NCI-H146 treated with DMSO at 0.1 percent for 48 hours (cell line): ENCODE measurements at regions not wholly inside any gene's neighbourhood (a gene's known extent, or its start where the extent isn't known, plus 50 kb on each side); places are given as distances from the start of the nearest gene placed in this dataset.
"Not testable (repeated sequence)": the region's sequence is repeated elsewhere in the genome, so short reads cannot be mapped to it uniquely, and the experiment has no call there.

Experiments used
- DNase-seq: peaks from one replicate; lab custom pipeline; 2025; ENCODE audit not compliant: unreplicated experiment; lab: John Stamatoyannopoulos, UW

DNA sequence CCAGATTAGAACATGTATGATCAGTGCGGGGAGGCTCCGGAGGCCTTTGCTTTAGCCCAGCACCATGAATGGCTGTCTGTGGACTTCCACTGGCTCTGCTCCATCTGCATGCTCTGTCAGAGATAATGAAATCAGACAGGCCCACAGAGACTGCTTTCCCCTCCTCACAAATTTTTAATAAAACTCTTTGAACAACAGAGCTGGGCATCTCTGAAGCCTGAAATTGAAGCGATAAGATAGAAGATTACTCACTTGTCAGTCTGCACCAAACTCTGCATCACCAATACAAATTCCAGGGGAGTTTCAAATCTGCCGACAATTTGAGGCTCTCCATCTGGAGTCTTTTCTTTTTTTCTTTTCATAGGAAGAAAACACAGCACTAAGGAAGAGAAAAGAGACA is 110.0 kb downstream of the DYRK2 start:
- DNase-seq = no peak

GRCh38 chr12:67759829-67760228 is 111.3 kb downstream of the DYRK2 start:
- no peak for DNase-seq

DNA sequence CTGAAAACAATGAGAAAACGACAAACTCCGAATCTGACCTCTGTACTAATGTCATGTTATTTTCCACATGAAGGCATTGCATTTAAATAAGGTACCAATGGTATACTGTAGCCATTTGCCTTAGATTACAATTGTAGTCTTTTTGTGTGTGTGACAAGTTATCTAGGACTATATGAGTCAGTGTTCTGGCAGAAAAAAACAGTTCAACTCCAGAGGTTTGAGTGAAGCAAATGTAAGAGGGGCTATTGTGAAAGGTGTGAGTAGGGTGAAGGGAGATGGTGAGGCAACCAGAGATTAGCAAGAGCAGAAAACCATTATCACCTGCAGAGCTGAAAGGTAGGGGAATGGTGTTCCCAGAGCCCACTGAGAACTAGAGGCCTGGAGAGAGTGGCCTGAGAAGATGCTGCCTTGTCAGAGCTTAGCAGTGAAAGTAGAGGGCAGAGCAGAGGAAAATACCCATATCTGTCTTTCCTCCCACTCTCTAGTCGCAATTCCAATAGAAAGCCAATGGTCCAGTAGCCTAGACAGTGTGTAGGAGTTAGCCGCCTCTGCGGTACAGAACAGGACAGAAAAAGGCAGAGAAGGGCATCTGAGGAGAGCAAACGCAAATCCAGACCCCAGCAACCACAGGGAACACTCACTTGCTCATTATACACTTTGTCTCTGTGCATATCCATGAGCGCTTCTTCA is 112.2 kb downstream of the DYRK2 start:
- DNase-seq = no peak

GRCh38 chr12:67761566-67761965 is 113.0 kb downstream of the DYRK2 start:
- no peak for DNase-seq

GRCh38 chr12:67764055-67764454 is 115.5 kb downstream of the DYRK2 start:
- no peak for DNase-seq

DNA sequence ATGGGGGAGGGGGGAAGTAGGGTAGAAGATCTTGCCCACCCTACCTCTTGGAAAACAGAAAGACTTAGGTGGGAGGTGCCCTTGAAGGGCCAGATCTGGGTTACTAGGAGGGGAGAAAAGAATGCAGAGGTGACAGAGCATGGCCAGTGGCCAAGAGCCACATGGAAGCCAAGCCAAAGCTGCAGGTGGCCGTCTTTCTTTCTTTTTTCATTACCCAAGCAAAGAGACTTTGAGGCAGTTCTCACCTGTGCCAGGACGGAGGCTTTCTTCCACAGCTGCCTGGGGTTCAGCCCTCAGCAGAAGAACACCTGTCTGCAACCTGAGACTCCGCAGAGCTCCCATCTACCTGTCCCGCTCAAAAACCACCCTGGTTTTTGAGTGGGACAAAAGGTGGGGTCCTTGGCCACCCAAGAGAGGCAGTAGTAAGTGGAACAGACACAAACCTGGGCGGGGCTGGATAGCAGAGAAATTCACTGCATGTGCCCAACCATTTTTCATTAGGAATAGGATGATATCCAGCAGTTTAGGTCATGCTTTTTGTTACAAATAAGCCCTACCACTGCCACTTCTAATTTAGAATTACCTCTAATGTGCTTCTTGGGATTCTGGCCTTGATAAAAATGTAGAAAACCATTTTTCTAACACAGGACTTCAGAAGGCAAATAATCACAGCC is 116.5 kb downstream of the DYRK2 start:
- DNase-seq = no peak

DNA sequence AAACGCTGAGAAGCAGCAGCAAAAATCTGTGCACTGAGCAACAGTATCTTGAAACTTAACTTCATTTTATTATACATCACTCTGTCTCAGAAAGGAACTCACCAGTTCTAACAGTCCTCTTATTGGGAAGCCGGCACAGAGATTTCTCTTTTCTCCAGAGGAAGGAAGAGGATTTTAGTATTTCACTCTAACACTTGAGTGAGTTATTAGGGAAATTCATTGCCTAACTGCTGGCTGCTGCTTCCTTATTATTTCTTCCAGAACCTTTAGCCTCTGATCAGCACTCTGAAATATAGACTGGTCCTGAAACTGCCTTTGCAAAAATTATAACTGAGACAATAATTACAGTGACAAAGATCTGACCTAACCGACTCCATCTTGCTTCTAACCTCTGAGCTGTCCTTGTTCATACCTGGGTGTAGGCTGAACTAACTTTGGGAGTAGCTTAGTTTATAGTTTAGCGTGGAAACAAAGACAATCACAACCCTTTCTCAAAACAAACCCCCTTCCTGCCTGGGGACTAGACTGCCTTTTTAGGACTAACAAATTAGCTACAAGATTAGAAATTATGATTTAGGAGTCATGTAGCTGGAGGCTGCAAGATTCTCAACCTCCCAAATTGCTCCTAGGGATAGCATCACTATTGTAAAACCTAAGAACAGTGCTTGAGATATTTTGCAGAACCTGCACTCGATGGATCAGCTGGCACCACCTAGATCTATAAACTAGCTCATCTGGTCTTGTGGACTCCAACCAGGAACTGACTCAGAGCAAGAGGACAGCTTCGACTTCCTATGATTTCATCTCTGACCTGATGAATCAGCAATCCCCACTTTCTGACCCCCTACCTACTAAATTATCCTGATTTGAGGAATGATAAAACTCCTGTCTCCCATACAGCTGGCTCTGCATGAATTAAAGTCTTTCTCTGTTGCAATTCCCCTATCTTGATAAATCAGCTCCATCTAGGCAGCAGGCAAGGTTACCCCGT is 117.5 kb downstream of the DYRK2 start:
- no peak for DNase-seq

- no peak for DNase-seq
Measured at GRCh38 chr12:67772267-67773169, 124.0 kb downstream of the DYRK2 start.

DNA sequence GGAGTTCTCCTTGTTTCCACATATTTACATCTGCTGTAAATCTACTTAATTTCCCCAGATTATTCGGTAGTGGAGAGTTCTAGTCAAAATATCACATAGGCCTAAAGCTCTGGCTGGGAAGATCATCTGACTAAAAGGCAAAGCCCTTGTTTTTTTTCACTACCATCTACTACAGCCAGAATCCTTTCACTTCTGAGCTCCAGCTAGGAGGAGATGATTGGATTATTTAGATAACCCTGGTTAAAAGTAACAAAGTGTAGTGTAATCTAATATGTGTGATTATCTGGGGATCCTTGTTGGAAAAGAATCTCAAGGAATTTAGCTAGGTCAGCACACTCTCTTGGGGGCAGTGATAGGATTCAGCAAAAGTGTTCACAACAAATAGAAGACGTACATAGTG is 125.4 kb downstream of the DYRK2 start:
- DNase-seq = no peak

DNA sequence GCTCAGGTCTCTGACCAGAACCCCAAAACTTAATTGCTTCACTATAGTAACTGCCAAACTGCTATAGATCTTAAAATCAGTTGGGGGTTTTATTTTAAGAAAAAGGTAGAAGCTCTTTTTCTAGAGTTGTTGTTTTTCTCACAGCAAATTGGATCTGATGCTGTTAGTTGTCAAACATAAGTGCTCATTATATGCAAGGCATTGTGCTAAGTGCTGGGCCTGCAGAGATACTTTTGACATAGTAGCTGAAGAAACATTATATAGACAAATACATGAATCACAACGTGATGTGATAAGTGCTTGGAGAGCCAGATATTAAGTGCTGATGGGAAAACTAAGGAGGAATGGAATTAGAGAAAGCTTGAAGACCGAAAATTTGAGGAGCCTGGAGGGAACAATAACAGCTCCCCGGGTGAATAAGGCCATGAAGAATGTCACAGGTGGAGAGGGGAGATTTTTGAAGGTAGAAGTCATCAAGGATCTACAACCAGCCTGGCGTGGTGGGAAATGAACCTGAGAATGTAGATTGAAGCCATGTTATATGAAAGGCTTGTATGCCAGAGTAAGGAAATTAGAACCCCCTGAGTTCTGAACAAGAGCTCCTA is 126.5 kb downstream of the DYRK2 start:
- no peak for DNase-seq

DNA sequence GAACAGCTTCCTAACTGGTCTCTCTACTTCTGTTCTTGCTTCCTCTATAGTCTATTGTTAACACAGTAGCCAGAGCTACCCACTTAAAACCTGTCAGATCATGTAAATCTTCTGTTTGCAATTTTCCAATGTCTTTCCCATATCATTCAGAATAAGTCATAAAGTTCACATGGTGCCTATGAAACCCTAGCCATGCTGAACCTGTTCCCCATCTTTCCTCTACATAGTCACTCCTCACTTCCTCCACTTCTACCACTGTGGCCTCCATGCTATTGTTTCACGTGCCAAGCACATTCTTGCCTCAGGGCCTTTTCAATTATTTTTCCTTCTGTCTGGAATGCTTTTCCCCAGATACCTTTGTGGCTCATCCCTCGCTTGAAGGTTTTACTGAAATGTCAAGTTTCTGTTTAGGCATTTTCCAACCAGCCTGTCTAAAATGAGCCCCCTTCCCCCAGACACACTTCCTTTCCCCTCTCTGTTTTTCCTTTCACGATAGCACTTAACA is 132.1 kb downstream of the DYRK2 start:
- no peak for DNase-seq

DNA sequence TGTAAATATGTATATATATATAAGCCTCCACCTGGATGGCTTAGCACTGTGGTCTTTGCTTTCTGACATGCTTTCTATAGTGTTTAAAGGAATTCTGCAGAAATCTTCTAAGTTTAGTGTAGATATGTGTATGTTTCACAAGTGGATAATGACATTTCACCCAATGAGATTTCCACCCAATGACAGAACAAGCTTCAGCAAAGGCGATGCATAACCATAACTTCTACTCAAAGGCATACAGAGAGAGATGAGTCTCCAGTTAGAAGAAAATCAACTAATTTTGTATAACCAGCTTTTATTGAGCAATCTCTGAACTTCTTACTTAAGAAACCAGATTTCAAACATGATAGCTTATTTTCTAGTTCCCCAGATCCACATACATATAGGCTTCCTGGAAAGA is 134.0 kb downstream of the DYRK2 start:
- no peak for DNase-seq

GRCh38 chr12:67783393-67783792 is 134.8 kb downstream of the DYRK2 start:
- no peak for DNase-seq

DNA sequence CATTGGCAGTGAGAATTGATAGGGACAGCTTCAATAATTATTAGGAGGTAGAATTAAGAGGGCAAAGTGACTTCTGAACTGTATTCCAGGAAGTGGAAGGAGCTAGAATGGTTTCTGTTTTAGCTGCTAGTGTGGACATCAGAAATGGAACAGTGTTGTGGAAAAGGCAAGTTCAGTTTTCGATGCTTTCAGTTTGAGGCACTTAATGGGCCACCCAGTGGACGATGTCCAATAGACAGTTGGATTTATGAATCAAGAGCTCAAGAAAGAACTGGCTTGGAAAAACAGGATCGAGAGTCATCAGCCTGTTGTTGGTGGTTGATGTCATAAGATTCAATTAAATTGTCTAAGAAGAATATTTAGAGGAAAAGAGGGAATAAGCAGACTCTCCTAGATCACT is 136.3 kb downstream of the DYRK2 start:
- no peak for DNase-seq

- DNase-seq = no peak
Measured at GRCh38 chr12:67786086-67786485, 137.5 kb downstream of the DYRK2 start.

- no peak for DNase-seq
Measured at GRCh38 chr12:67788118-67788517, 139.6 kb downstream of the DYRK2 start.

DNA sequence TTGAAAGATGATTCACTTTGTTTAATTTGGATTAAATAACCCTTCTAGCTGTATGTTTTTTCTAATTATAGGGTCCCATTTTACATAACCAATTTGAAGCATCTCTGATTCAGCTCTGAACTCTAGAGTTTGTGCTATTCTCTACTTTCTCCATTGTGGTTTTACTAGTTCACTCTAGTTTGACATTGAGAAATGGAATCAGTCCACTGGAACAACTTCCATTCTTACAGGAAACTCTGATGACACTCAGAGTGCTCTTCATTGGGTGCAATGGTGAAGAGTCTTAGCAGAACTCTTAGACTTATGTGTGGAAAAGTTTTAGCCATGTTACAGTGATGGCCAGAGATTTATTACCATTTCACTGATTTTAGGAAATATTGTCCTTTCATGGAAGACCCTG is 140.7 kb downstream of the DYRK2 start:
- DNase-seq = no peak

DNA sequence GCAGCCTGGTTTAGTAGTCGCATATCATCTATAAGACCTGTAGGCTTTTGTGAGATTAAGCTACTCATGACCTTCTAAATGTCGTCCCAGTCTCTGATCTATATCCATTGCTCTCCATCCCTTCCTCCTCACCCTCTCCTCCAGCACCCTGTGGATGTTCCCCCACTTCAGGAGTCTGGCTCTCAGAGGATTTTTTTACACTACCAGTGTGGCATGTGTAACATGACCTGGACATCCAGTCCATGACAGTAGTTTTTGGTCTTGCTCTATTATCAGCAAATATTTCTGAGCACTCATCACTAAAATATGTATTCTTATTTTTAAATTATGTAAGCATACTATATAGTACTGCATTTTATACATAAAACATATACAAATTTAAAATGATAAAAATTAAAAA is 142.1 kb downstream of the DYRK2 start:
- DNase-seq = no peak

GRCh38 chr12:67791362-67791761 is 142.8 kb downstream of the DYRK2 start:
- not testable (repeated sequence) for DNase-seq

- peak; percentile 25 for DNase-seq
Measured at GRCh38 chr12:67792185-67792584, 143.6 kb downstream of the DYRK2 start.
